ENCODE measurements at regions not wholly inside any gene's neighbourhood (a gene's known extent, or its start where the extent isn't known, plus 50 kb on each side); places are given as distances from the start of the nearest gene placed in this dataset.

- no peak overlapping the region for H3K4me3 ChIP-seq (ENCODE audit: low read length in 2 of 2)
- DNase-seq (ENCODE audit: low read depth in 6 of 9, low spot score in 9 of 9): no peak
- H3K27me3 ChIP-seq (ENCODE audit: control insufficient read depth in 2 of 2, insufficient read depth in 1 of 2, low read length in 1 of 2): no peaks in the 10 kb centered on the region
- no peaks in the 10 kb centered on the region for H3K9me3 ChIP-seq (ENCODE audit: control insufficient read depth in 2 of 2, insufficient read depth in 1 of 2, low read length in 1 of 2)
- no peaks in the 10 kb centered on the region for H3K36me3 ChIP-seq (ENCODE audit: control insufficient read depth in 2 of 2, insufficient read depth in 2 of 2, low read length in 1 of 2)
- no peaks in the 10 kb centered on the region for H3K4me1 ChIP-seq (ENCODE audit: control insufficient read depth in 2 of 2, insufficient read depth in 2 of 2, low read length in 2 of 2)
- no peak overlapping the region for H3K27ac ChIP-seq (ENCODE audit: low read depth in 1 of 2, low read length in 1 of 2)
- WGBS: 99% methylated on average over 5 of the region's 5 CpGs
These were observed 166.6 kb upstream of the CD180 start for GRCh38 chr5:67363180-67363709.

- Histone ChIP-seq H3K9me3 (ENCODE audit: control insufficient read depth in 2 of 2, insufficient read depth in 1 of 2, low read length in 1 of 2) (no peaks in the 10 kb centered on the region), H3K27ac (ENCODE audit: low read depth in 1 of 2, low read length in 1 of 2) (peak overlapping the region in 1 of 2 donors; percentile 36), H3K27me3 (ENCODE audit: control insufficient read depth in 2 of 2, insufficient read depth in 1 of 2, low read length in 1 of 2) (no peaks in the 10 kb centered on the region), H3K4me1 (ENCODE audit: control insufficient read depth in 2 of 2, insufficient read depth in 2 of 2, low read length in 2 of 2) (no peaks in the 10 kb centered on the region), H3K36me3 (ENCODE audit: control insufficient read depth in 2 of 2, insufficient read depth in 2 of 2, low read length in 1 of 2) (no peaks in the 10 kb centered on the region), H3K4me3 (ENCODE audit: low read length in 2 of 2) (no peak overlapping the region)
- 94% methylated on average over 6 of the region's 6 CpGs for WGBS
- no peak for DNase-seq (ENCODE audit: low read depth in 6 of 9, low spot score in 9 of 9)
These were observed 165.5 kb upstream of the CD180 start for GRCh38 chr5:67361932-67362729.

DNA sequence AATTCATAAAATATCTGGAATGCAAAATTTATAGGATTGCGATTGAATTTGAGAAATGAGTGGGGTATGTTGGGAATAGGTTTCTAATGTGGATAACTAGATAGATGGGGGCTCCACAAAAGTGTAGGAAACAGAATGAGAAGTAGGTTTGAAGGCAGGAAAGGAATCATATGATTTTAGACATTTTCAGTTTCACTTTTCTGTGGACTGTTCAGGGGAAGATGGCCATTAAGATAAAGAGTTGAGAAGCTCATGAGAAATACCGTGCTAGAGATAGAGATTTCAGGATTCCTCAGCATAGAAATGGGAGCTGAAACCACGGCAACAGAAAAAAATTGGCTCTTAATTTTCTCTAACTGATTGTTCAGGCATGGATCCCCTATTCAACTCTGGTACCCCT is 163.4 kb upstream of the CD180 start:
- DNase-seq (ENCODE audit: low read depth in 6 of 9, low spot score in 9 of 9): no peak

GRCh38 chr5:67358186-67358585 is 161.6 kb upstream of the CD180 start:
- no peaks in the 10 kb centered on the region for H3K36me3 ChIP-seq (ENCODE audit: control insufficient read depth in 2 of 2, insufficient read depth in 2 of 2, low read length in 1 of 2)
- no peaks in the 10 kb centered on the region for H3K4me1 ChIP-seq (ENCODE audit: control insufficient read depth in 2 of 2, insufficient read depth in 2 of 2, low read length in 2 of 2)
- no peak for DNase-seq (ENCODE audit: low read depth in 6 of 9, low spot score in 9 of 9)
- H3K4me3 ChIP-seq (ENCODE audit: low read length in 2 of 2): no peak overlapping the region
- no peaks in the 10 kb centered on the region for H3K27me3 ChIP-seq (ENCODE audit: control insufficient read depth in 2 of 2, insufficient read depth in 1 of 2, low read length in 1 of 2)
- no peak overlapping the region for H3K27ac ChIP-seq (ENCODE audit: low read depth in 1 of 2, low read length in 1 of 2)
- no peaks in the 10 kb centered on the region for H3K9me3 ChIP-seq (ENCODE audit: control insufficient read depth in 2 of 2, insufficient read depth in 1 of 2, low read length in 1 of 2)

More for the DNA sequence above, 163.4 kb upstream of the CD180 start:
- no peak overlapping the region for H3K4me3 ChIP-seq (ENCODE audit: low read length in 2 of 2)
- H3K9me3 ChIP-seq (ENCODE audit: control insufficient read depth in 2 of 2, insufficient read depth in 1 of 2, low read length in 1 of 2): no peaks in the 10 kb centered on the region
- H3K36me3 ChIP-seq (ENCODE audit: control insufficient read depth in 2 of 2, insufficient read depth in 2 of 2, low read length in 1 of 2): no peaks in the 10 kb centered on the region
- WGBS: 41% methylated on average over 3 of the region's 3 CpGs
- no peaks in the 10 kb centered on the region for H3K4me1 ChIP-seq (ENCODE audit: control insufficient read depth in 2 of 2, insufficient read depth in 2 of 2, low read length in 2 of 2)
- no peak overlapping the region for H3K27ac ChIP-seq (ENCODE audit: low read depth in 1 of 2, low read length in 1 of 2)
- no peaks in the 10 kb centered on the region for H3K27me3 ChIP-seq (ENCODE audit: control insufficient read depth in 2 of 2, insufficient read depth in 1 of 2, low read length in 1 of 2)

GRCh38 chr5:67355120-67355713 is 158.6 kb upstream of the CD180 start:
- DNase-seq (ENCODE audit: low read depth in 6 of 9, low spot score in 9 of 9): no peak
- peaks cover 2 to 6% of the 10 kb centered on the region in 2 donors for H3K4me1 ChIP-seq (ENCODE audit: control insufficient read depth in 2 of 2, insufficient read depth in 2 of 2, low read length in 2 of 2)
- no peak overlapping the region for H3K27ac ChIP-seq (ENCODE audit: low read depth in 1 of 2, low read length in 1 of 2)
- no peaks in the 10 kb centered on the region for H3K9me3 ChIP-seq (ENCODE audit: control insufficient read depth in 2 of 2, insufficient read depth in 1 of 2, low read length in 1 of 2)
- H3K27me3 ChIP-seq (ENCODE audit: control insufficient read depth in 2 of 2, insufficient read depth in 1 of 2, low read length in 1 of 2): no peaks in the 10 kb centered on the region
- H3K4me3 ChIP-seq (ENCODE audit: low read length in 2 of 2): no peak overlapping the region
- H3K36me3 ChIP-seq (ENCODE audit: control insufficient read depth in 2 of 2, insufficient read depth in 2 of 2, low read length in 1 of 2): no peaks in the 10 kb centered on the region
- 98% methylated on average over 6 of the region's 6 CpGs for WGBS

DNA sequence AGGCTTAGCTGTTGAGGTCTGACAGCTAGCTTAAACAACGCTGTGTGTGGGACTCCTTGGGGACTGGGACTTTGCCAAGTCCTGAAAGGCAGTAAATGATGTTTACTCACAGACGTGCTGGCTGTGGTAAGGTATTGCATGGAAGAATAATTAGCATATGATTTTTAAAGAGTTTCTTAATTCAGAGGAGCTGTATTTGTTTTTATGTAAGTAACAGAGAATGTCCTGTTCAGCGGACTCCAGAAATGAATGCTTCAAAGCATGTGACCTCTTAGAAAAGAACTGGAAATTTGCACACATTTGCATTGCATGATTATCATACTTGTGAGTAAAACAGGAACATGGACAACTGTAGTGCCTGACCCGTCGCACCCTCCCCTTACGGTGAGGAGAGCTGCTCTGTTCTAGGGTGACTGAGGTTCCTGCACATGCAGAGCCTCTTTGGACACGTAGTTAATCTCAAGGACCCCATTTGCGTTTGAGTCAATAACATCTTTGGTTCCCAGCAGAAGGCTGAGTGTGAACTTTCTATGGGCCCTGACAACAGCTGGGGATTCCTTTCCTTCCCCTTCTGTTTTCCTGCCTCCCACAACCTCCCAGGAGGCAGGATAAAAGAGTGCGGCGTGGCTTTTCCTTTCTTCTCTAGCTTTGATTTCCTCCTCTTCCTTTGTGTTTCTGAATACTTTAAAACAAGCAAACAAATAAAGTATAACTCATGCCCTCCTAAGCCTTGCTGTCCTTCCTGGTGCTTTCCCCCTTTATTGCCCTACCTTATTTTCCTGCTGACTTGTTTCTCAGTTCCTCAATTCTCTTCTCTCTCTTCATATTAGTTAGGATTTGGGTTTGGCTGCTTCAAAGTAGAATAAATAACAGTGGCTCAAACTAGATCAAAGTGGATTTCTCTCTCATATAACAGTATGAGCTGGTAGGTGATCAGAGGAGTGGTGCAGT is 157.2 kb upstream of the CD180 start:
- DNase-seq (ENCODE audit: low read depth in 6 of 9, low spot score in 9 of 9): no peak
- no peak overlapping the region for H3K4me3 ChIP-seq (ENCODE audit: low read length in 2 of 2)
- no peaks in the 10 kb centered on the region for H3K9me3 ChIP-seq (ENCODE audit: control insufficient read depth in 2 of 2, insufficient read depth in 1 of 2, low read length in 1 of 2)
- WGBS: 90% methylated on average over 10 of the region's 10 CpGs
- no peak overlapping the region for H3K27ac ChIP-seq (ENCODE audit: low read depth in 1 of 2, low read length in 1 of 2)
- H3K27me3 ChIP-seq (ENCODE audit: control insufficient read depth in 2 of 2, insufficient read depth in 1 of 2, low read length in 1 of 2): no peaks in the 10 kb centered on the region
- H3K36me3 ChIP-seq (ENCODE audit: control insufficient read depth in 2 of 2, insufficient read depth in 2 of 2, low read length in 1 of 2): no peaks in the 10 kb centered on the region
- peaks cover 2 to 10% of the 10 kb centered on the region in 2 donors for H3K4me1 ChIP-seq (ENCODE audit: control insufficient read depth in 2 of 2, insufficient read depth in 2 of 2, low read length in 2 of 2)

GRCh38 chr5:67350618-67351201 is 154.1 kb upstream of the CD180 start:
- no peaks in the 10 kb centered on the region for H3K9me3 ChIP-seq (ENCODE audit: control insufficient read depth in 2 of 2, insufficient read depth in 1 of 2, low read length in 1 of 2)
- DNase-seq (ENCODE audit: low read depth in 6 of 9, low spot score in 9 of 9): peak in 6 of 9 donors; percentile 9 to 51 (median 12)
- no peaks in the 10 kb centered on the region for H3K36me3 ChIP-seq (ENCODE audit: control insufficient read depth in 2 of 2, insufficient read depth in 2 of 2, low read length in 1 of 2)
- H3K4me3 ChIP-seq (ENCODE audit: low read length in 2 of 2): peak overlapping the region; percentile 2 to 39
- H3K27ac ChIP-seq (ENCODE audit: low read depth in 1 of 2, low read length in 1 of 2): peak overlapping the region in 1 of 2 donors; percentile 59
- peaks cover 2 to 10% of the 10 kb centered on the region in 2 donors for H3K4me1 ChIP-seq (ENCODE audit: control insufficient read depth in 2 of 2, insufficient read depth in 2 of 2, low read length in 2 of 2)
- WGBS: 37% methylated on average over 12 of the region's 12 CpGs
- H3K27me3 ChIP-seq (ENCODE audit: control insufficient read depth in 2 of 2, insufficient read depth in 1 of 2, low read length in 1 of 2): no peaks in the 10 kb centered on the region

DNA sequence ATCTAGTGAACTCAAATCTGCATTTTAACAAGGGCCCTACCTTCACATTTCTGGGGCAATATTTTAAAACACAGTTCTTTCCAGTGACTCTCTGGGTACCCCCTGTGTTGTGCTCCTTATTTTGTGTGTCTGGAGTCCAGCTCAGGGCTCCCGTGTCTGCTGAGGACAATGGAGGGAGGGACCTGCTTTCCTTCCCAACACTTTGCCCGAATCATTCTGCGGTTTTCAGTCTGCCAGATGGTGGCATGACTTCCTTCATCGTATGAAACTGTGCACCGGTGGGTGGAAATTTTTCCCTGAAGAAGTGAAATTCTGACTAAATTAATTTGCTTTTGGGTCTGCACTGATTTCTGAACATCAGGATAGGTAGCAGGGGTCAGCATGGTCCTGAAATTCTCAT is 153.6 kb upstream of the CD180 start:
- peak in 1 of 9 donors; percentile 25 for DNase-seq (ENCODE audit: low read depth in 6 of 9, low spot score in 9 of 9)
- no peaks in the 10 kb centered on the region for H3K27me3 ChIP-seq (ENCODE audit: control insufficient read depth in 2 of 2, insufficient read depth in 1 of 2, low read length in 1 of 2)
- peaks cover 2 to 10% of the 10 kb centered on the region in 2 donors for H3K4me1 ChIP-seq (ENCODE audit: control insufficient read depth in 2 of 2, insufficient read depth in 2 of 2, low read length in 2 of 2)
- 27% methylated on average over 5 of the region's 5 CpGs for WGBS
- no peaks in the 10 kb centered on the region for H3K36me3 ChIP-seq (ENCODE audit: control insufficient read depth in 2 of 2, insufficient read depth in 2 of 2, low read length in 1 of 2)
- H3K9me3 ChIP-seq (ENCODE audit: control insufficient read depth in 2 of 2, insufficient read depth in 1 of 2, low read length in 1 of 2): no peaks in the 10 kb centered on the region
- H3K27ac ChIP-seq (ENCODE audit: low read depth in 1 of 2, low read length in 1 of 2): peak overlapping the region in 1 of 2 donors; percentile 59
- peak overlapping the region; percentile 2 to 39 for H3K4me3 ChIP-seq (ENCODE audit: low read length in 2 of 2)

Measured in thymus (tissue), 11 donors.